B cell (primary cell): ENCODE measurements at regions not wholly inside any gene's neighbourhood (a gene's known extent, or its start where the extent isn't known, plus 50 kb on each side); places are given as distances from the start of the nearest gene placed in this dataset.

Source experiments
- EZH2 ChIP-seq: IDR thresholded peaks from 2 replicates; pipeline ENCODE4 v1.6.1; 2012; ENCODE audit warnings: borderline replicate concordance, low read depth, mild to moderate bottlenecking, moderate library complexity, low read length; ENCODE audit not compliant: insufficient read depth, poor library complexity, severe bottlenecking
- TF ChIP-seq, protein P1 (sequence below): fragments of 200-600 bp; IDR thresholded peaks from one replicate; pipeline ENCODE4 v1.8.0; 2022; ENCODE audit warnings: antibody characterized with exemption, mild to moderate bottlenecking

DNA sequence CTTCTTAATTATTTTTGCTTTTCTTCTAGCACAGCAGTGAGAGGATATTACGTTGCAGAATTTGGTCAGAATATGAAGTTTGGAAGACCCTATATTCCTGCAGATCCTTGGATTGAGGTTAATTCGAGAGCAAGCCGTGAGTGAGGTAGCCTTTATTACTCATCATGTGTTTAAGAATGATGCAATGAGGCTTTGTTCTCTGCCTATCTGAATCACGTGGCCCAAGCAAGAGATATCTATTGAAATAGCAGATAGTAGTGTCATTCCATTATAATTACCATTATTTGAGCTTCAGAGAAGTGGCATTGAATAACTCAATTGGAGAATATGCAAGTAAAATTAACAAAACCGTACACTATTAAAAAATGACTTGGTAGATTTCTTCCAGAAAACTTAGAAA, 641.1 kb downstream of the TMEM182 start:
- TF ChIP-seq, protein P1, sequence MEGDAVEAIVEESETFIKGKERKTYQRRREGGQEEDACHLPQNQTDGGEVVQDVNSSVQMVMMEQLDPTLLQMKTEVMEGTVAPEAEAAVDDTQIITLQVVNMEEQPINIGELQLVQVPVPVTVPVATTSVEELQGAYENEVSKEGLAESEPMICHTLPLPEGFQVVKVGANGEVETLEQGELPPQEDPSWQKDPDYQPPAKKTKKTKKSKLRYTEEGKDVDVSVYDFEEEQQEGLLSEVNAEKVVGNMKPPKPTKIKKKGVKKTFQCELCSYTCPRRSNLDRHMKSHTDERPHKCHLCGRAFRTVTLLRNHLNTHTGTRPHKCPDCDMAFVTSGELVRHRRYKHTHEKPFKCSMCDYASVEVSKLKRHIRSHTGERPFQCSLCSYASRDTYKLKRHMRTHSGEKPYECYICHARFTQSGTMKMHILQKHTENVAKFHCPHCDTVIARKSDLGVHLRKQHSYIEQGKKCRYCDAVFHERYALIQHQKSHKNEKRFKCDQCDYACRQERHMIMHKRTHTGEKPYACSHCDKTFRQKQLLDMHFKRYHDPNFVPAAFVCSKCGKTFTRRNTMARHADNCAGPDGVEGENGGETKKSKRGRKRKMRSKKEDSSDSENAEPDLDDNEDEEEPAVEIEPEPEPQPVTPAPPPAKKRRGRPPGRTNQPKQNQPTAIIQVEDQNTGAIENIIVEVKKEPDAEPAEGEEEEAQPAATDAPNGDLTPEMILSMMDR: no peak
- no peak for TF ChIP-seq EZH2
